SK-N-SH treated with all-trans-retinoic acid at 6 μM for 48 hours (cell line): ENCODE measurements at regions not wholly inside any gene's neighbourhood (a gene's known extent, or its start where the extent isn't known, plus 50 kb on each side); places are given as distances from the start of the nearest gene placed in this dataset.

Experiments used
- GLIS3 ChIP-seq: fragments of 250-450 bp; sonication (Bioruptor Pico); IDR thresholded peaks from 2 replicates; pipeline ENCODE4 v1.5.0; 2020; ENCODE audit warnings: mild to moderate bottlenecking, moderate library complexity
- ISL1 ChIP-seq: fragments of 250-450 bp; sonication (Bioruptor Pico); IDR thresholded peaks from 2 replicates; pipeline ENCODE4 v2.1.2; 2022; ENCODE audit warnings: mild to moderate bottlenecking, moderate library complexity
- OSR1 ChIP-seq: fragments of 250-450 bp; sonication (Bioruptor Pico); IDR thresholded peaks from 2 replicates; pipeline ENCODE4 v1.8.0; 2022; ENCODE audit warnings: moderate library complexity, mild to moderate bottlenecking, inconsistent platforms
- TCF4 ChIP-seq: fragments of 250-450 bp; sonication (Bioruptor Pico); IDR thresholded peaks from 2 replicates; pipeline ENCODE4 v1.8.0; 2021; ENCODE audit warnings: mild to moderate bottlenecking, moderate library complexity, borderline replicate concordance
- ZC3H10 ChIP-seq: fragments of 250-450 bp; sonication (Bioruptor Pico); IDR thresholded peaks from 2 replicates; pipeline ENCODE4 v1.5.1; 2021; ENCODE audit warnings: mild to moderate bottlenecking, moderate library complexity
- ZFP30 ChIP-seq: fragments of 450-650 bp; formaldehyde crosslinking; IDR thresholded peaks from 2 replicates; pipeline ENCODE4 v1.5.0; 2022; ENCODE audit warnings: mild to moderate bottlenecking, moderate library complexity
- TF ChIP-seq, protein P1 (sequence below): fragments of 250-450 bp; sonication (Bioruptor Pico); IDR thresholded peaks from 2 replicates; pipeline ENCODE4 v1.8.0; 2021; ENCODE audit warnings: low read depth, mild to moderate bottlenecking, moderate library complexity, borderline replicate concordance
- TF ChIP-seq, protein P2 (sequence below): fragments of 250-450 bp; sonication (Bioruptor Pico); IDR thresholded peaks from 2 replicates; pipeline ENCODE4 v1.5.1; 2021; ENCODE audit warnings: mild to moderate bottlenecking, moderate library complexity

DNA sequence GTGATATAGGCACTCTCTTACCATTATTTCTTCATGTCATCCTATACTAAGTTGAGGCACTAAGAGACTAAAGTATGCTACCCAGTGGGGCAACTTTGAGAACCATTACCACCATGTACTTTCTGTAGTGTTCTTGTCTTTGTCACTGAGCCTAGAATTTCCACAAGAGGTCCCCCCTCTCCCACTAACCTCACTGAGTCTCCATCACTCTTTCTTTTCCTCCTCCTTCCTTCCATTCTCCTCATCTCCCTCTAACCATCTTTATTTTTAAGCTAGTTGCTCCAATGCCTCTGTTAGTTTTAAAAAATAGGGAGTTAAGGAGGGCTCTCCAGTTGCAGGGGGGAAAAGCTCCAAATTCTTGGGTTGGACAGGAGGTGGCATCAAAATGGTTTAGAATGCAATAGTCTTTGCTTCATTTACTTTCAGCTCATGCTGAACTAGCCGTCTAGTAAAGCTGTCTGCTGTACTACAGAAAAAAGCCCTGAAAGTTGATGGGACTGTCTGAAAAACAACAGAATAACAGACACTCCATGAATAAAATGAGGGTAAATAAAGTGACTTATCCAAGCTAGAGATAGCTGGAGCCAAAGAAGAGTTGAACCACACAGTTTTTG, 85.1 kb upstream of the MYRIP start:
- TF ChIP-seq GLIS3 (CRISPR knock-in tag) (no peak), TCF4 (CRISPR knock-in tag) (no peak), ZFP30 (CRISPR knock-in tag) (no peak), ZC3H10 (CRISPR knock-in tag) (no peak), OSR1 (CRISPR knock-in tag) (no peak), ISL1 (CRISPR knock-in tag) (no peak)
- TF ChIP-seq, protein P1, sequence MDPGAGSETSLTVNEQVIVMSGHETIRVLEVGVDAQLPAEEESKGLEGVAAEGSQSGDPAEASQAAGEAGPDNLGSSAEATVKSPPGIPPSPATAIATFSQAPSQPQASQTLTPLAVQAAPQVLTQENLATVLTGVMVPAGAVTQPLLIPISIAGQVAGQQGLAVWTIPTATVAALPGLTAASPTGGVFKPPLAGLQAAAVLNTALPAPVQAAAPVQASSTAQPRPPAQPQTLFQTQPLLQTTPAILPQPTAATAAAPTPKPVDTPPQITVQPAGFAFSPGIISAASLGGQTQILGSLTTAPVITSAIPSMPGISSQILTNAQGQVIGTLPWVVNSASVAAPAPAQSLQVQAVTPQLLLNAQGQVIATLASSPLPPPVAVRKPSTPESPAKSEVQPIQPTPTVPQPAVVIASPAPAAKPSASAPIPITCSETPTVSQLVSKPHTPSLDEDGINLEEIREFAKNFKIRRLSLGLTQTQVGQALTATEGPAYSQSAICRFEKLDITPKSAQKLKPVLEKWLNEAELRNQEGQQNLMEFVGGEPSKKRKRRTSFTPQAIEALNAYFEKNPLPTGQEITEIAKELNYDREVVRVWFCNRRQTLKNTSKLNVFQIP = no peak
- TF ChIP-seq, protein P2, sequence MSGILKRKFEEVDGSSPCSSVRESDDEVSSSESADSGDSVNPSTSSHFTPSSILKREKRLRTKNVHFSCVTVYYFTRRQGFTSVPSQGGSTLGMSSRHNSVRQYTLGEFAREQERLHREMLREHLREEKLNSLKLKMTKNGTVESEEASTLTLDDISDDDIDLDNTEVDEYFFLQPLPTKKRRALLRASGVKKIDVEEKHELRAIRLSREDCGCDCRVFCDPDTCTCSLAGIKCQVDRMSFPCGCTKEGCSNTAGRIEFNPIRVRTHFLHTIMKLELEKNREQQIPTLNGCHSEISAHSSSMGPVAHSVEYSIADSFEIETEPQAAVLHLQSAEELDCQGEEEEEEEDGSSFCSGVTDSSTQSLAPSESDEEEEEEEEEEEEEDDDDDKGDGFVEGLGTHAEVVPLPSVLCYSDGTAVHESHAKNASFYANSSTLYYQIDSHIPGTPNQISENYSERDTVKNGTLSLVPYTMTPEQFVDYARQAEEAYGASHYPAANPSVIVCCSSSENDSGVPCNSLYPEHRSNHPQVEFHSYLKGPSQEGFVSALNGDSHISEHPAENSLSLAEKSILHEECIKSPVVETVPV (CRISPR knock-in tag) = no peak
